ENCODE measurements at regions not wholly inside any gene's neighbourhood (a gene's known extent, or its start where the extent isn't known, plus 50 kb on each side); places are given as distances from the start of the nearest gene placed in this dataset.
"Not testable (repeated sequence)": the region's sequence is repeated elsewhere in the genome, so short reads cannot be mapped to it uniquely, and the experiment has no call there.

- FAIRE-seq: peak; percentile 65
Observed at GRCh38 chr4:20046931-20047677, 204.6 kb upstream of the SLIT2 start.

DNA sequence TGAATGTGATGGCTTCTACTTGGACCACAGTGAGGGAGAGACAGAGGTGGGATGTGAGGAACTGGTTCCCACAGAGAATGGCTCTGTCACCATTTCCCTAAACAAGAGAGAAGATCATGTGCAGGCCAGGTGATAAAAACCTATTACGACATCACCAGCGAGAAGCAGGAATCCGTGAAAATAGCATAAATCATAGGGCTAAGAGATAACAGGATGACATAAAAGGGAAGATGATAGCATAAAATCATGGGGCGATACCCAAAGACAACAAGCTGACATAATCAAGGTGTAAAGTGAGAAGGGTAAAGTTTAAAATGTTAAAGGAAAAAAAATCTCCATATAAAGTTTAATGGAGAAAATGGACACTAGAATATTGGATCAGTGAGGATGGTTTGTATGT, 205.5 kb upstream of the SLIT2 start:
- no peak for FAIRE-seq

GRCh38 chr4:20044966-20045365, 206.7 kb upstream of the SLIT2 start:
- no peak for FAIRE-seq

GRCh38 chr4:20044502-20044911, 207.2 kb upstream of the SLIT2 start:
- no peak for FAIRE-seq

- FAIRE-seq: no peak
Observed at GRCh38 chr4:20043991-20044390, 207.7 kb upstream of the SLIT2 start.

DNA sequence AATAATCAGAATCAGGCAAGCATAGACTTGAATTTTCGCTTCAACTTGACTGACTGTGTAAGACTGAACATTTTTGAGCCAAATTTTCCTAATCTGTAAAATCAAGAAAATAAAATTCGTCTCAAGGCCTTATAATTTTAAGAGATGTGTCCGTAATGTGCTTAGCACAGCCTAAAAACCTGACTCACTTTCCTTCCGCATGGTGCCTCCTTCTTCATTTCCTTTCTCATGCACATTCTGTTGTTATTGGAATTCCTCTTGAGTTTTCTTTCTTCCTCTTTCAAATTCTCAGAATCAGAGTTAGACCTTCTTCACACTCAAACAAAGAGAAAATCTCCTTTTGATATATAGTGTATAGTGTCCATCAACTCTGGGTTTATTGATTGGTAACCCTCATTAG, 208.9 kb upstream of the SLIT2 start:
- no peak for FAIRE-seq

- no peak for FAIRE-seq
Observed at GRCh38 chr4:20041839-20042407, 209.8 kb upstream of the SLIT2 start.

- FAIRE-seq: no peak
Observed at GRCh38 chr4:20037745-20038144, 214.0 kb upstream of the SLIT2 start.

DNA sequence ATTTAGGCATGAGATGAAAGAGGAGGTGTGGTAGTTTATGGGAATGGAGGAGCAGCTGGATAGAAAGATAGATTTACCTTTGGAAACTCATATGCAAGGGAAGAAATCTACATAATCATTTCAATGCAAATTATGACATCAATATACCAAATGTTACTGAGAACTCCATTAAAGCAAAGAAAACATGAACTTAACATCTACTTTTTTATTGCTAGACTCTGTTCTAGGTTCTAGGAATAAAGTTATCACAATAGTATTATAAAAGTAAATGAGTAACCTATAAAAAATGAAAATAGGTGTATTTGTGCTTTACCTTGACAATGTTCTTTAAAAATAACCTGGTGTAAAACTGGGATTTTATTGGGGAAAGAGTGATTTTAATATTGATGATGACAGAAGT, 221.6 kb upstream of the SLIT2 start:
- no peak for FAIRE-seq

DNA sequence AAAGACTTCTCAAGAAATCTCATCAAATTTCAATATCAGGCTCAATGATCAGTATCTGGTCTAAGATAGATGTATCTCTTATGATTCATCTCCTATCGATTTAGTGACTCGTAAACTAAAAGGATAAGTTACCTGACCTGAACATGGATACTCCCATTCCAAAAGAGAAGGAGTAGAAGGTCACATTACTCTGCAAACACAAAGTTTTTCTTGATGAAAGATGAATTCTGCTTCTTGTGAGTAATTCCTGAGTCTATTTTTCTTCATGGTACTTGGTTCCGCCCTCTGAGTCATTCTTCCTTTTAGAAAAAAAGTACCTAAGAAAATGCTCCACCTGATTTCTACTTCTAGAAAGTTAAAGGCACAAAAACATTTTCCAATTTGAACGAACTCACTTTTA, 223.1 kb upstream of the SLIT2 start:
- FAIRE-seq: no peak

- no peak for FAIRE-seq
Observed at GRCh38 chr4:20026456-20026855, 225.2 kb upstream of the SLIT2 start.

DNA sequence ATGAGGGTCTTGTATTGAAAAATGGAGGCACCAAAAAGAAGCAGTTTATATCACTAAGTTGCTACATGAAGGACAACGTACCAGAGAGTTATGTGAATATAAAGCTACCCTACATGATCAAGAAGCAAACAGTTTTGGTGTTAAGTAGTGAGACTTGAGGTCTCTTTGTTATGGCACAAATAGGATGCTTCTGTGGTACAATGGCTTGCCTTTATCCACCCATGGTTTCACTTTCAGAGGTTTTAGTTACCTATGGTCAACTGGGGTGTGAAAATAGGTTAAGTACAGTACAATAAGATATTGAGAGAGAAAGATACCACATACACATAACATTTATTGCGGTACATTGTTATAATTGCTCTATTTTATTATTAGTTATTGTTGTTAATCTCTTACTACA, 229.2 kb upstream of the SLIT2 start:
- no peak for FAIRE-seq

- FAIRE-seq: no peak
Observed at GRCh38 chr4:20020056-20020455, 231.6 kb upstream of the SLIT2 start.

- FAIRE-seq: no peak
Observed at GRCh38 chr4:20019310-20020015, 232.2 kb upstream of the SLIT2 start.

- FAIRE-seq: no peak
Observed at GRCh38 chr4:20017777-20018115, 234.0 kb upstream of the SLIT2 start.

DNA sequence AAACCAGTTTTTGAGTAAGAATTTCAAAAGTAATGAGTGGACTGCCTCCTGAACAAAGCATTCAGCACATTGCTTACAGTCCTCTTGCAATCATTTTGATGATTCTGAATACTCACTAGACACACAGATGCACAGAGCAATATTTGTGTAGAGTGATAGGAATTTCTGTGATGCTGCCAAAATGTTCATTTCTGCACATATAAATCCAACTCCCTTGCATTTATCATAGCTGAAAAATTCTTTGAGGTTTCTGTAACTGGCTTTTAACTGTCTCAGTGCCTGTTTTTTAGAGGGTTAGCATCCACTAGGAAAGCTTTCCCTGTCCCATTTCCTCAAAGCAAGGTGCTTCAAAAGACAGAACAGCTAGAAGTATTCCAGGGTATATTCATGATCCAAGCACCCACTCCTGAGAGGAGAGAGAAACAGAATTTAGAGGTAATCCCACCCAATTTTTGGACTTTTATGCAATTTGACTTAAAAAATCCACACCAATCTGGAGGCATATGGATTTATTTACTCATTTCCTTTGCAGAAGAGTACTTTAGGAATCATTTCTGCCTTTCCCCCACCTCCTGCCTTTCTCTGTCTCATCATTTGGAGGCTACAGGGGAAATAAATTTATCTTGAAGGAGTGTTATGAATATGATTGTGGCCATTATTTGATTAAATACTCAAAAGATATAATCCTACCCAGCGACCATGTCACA, 234.5 kb upstream of the SLIT2 start:
- no peak for FAIRE-seq

GRCh38 chr4:20015636-20016224, 236.0 kb upstream of the SLIT2 start:
- FAIRE-seq: no peak

DNA sequence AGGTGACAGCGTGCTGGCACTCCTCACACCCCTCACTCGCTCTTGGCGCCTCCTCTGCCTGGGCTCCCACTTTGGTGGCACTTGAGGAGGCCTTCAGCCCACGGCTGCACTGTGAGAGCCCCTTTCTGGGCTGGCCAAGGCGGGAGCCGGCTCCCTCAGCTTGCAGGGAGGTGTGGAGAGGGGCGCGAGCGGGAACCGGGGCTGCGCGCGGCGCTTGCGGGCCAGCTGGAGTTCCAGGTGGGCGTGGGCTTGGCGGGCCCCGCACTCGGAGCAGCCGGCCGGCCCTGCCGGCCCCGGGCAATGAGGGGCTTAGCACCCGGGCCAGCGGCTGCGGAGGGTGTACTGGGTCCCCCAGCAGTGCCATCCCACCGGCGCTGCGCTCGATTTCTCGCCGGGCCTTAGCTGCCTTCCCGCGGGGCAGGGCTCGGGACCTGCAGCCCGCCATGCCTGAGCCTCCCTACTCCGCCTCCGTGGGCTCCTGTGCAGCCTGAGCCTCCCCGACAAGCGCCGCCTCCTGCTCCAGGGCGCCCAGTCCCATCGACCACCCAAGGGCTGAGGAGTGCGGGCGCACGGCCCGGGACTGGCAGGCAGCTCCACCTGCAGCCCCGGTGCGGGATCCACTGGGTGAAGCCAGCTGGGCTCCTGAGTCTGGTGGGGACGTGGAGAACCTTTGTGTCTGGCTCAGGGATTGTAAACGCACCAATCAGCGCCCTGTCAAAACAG, 247.7 kb upstream of the SLIT2 start:
- FAIRE-seq: not testable (repeated sequence)

GRCh38 chr4:19999775-20000414, 251.8 kb upstream of the SLIT2 start:
- no peak for FAIRE-seq

DNA sequence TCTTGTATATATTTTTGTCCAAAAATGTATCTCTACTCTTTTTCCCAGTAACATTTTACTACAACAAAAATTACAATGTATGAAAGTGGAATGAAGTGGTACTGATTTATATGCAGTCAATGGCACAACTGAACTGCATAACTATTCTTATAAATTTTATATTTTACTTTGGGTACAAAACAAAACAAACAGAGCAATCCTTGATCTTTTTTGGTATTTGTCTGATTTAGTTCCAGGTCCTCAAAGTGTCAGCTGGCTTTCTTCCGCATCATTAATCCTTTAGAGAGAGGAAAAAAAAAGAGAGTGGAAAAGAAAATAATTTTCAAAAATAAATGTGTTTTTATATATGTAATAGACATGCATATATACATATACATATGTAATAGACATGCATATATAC, 252.4 kb upstream of the SLIT2 start:
- peak; percentile 31 for FAIRE-seq

GRCh38 chr4:19993242-19993641, 258.5 kb upstream of the SLIT2 start:
- no peak for FAIRE-seq

All from endometrium (tissue), 2 donors.